BLaER1 (cell line): ENCODE measurements at regions not wholly inside any gene's neighbourhood (a gene's known extent, or its start where the extent isn't known, plus 50 kb on each side); places are given as distances from the start of the nearest gene placed in this dataset.

ENCODE experiments used
- H3K27ac ChIP-seq: shearing (Covaris generic); formaldehyde crosslinking; 2 replicates; pipeline ENCODE4 v1.8.1; 2022
- H3K27me3 ChIP-seq: shearing (Covaris generic); formaldehyde crosslinking; 2 replicates; pipeline ENCODE4 v1.8.1; 2022
- H3K36me3 ChIP-seq: shearing (Covaris generic); formaldehyde crosslinking; 2 replicates; pipeline ENCODE4 v1.8.1; 2022
- H3K4me1 ChIP-seq: shearing (Covaris generic); formaldehyde crosslinking; 2 replicates; pipeline ENCODE4 v1.8.1; 2022
- H3K4me2 ChIP-seq: shearing (Covaris generic); formaldehyde crosslinking; 2 replicates; pipeline ENCODE4 v1.8.1; 2022
- H3K4me3 ChIP-seq: shearing (Covaris generic); formaldehyde crosslinking; 2 replicates; pipeline ENCODE4 v1.8.1; 2022
- H3K9ac ChIP-seq: shearing (Covaris generic); formaldehyde crosslinking; 2 replicates; pipeline ENCODE4 v1.8.1; 2022
- H3K9me3 ChIP-seq: shearing (Covaris generic); formaldehyde crosslinking; 2 replicates; pipeline ENCODE4 v1.8.1; 2022
- H4K20me1 ChIP-seq: shearing (Covaris generic); formaldehyde crosslinking; 2 replicates; pipeline ENCODE4 v1.8.1; 2022
- Cebpa-rat ChIP-seq: shearing (Covaris generic); IDR thresholded peaks from 2 replicates; pipeline ENCODE4 v1.8.1; 2022

GRCh38 chr2:146523196-146523595, 1321.6 kb upstream of the ACVR2A start:
- H3K27ac ChIP-seq = no peak overlapping the region
- no peaks in the 10 kb centered on the region for H4K20me1 ChIP-seq
- H3K27me3 ChIP-seq = no peaks in the 10 kb centered on the region
- H3K9me3 ChIP-seq = no peaks in the 10 kb centered on the region
- no peaks in the 10 kb centered on the region for H3K4me1 ChIP-seq
- no peak for TF ChIP-seq Cebpa-rat
- H3K9ac ChIP-seq = no peak overlapping the region
- H3K4me2 ChIP-seq = no peak overlapping the region
- no peak overlapping the region for H3K4me3 ChIP-seq
- no peaks in the 10 kb centered on the region for H3K36me3 ChIP-seq

GRCh38 chr2:146506851-146507250, 1338.0 kb upstream of the ACVR2A start:
- Histone ChIP-seq H3K27me3 (no peaks in the 10 kb centered on the region), H4K20me1 (no peaks in the 10 kb centered on the region), H3K4me1 (no peaks in the 10 kb centered on the region), H3K36me3 (no peaks in the 10 kb centered on the region), H3K9me3 (no peaks in the 10 kb centered on the region), H3K4me3 (no peak overlapping the region), H3K27ac (no peak overlapping the region), H3K4me2 (no peak overlapping the region), H3K9ac (no peak overlapping the region)
- no peak for TF ChIP-seq Cebpa-rat

- Histone ChIP-seq H3K27ac (no peak overlapping the region), H3K4me2 (no peak overlapping the region), H3K9ac (no peak overlapping the region), H3K9me3 (no peaks in the 10 kb centered on the region), H3K4me3 (no peak overlapping the region), H3K36me3 (no peaks in the 10 kb centered on the region), H3K4me1 (no peaks in the 10 kb centered on the region), H4K20me1 (no peaks in the 10 kb centered on the region), H3K27me3 (no peaks in the 10 kb centered on the region)
- no peak for TF ChIP-seq Cebpa-rat
These were observed 1341.5 kb upstream of the ACVR2A start for GRCh38 chr2:146503366-146503765.

- TF ChIP-seq Cebpa-rat = no peak
- no peaks in the 10 kb centered on the region for H3K4me1 ChIP-seq
- H3K4me2 ChIP-seq = no peak overlapping the region
These were observed 1348.6 kb upstream of the ACVR2A start for GRCh38 chr2:146496248-146496647.

GRCh38 chr2:146489386-146489785, 1355.4 kb upstream of the ACVR2A start:
- H3K4me1 ChIP-seq = no peaks in the 10 kb centered on the region
- H3K36me3 ChIP-seq = no peaks in the 10 kb centered on the region
- no peak for TF ChIP-seq Cebpa-rat
- H3K4me3 ChIP-seq = no peak overlapping the region
- peaks cover 12% of the 10 kb centered on the region for H3K9me3 ChIP-seq
- H4K20me1 ChIP-seq = no peaks in the 10 kb centered on the region
- H3K9ac ChIP-seq = no peak overlapping the region
- H3K27ac ChIP-seq = no peak overlapping the region
- H3K4me2 ChIP-seq = no peak overlapping the region
- no peaks in the 10 kb centered on the region for H3K27me3 ChIP-seq

More at GRCh38 chr2:146496248-146496647, 1348.6 kb upstream of the ACVR2A start:
- Histone ChIP-seq H3K36me3 (no peaks in the 10 kb centered on the region), H4K20me1 (no peaks in the 10 kb centered on the region), H3K27ac (no peak overlapping the region), H3K4me3 (no peak overlapping the region), H3K27me3 (no peaks in the 10 kb centered on the region), H3K9ac (no peak overlapping the region), H3K9me3 (peaks cover 19% of the 10 kb centered on the region)

- no peak overlapping the region for H3K9ac ChIP-seq
- no peak overlapping the region for H3K4me2 ChIP-seq
- H3K9me3 ChIP-seq = no peaks in the 10 kb centered on the region
- H3K27me3 ChIP-seq = no peaks in the 10 kb centered on the region
- H3K4me3 ChIP-seq = no peak overlapping the region
- no peak overlapping the region for H3K27ac ChIP-seq
- TF ChIP-seq Cebpa-rat = no peak
- no peaks in the 10 kb centered on the region for H4K20me1 ChIP-seq
- no peaks in the 10 kb centered on the region for H3K36me3 ChIP-seq
- no peaks in the 10 kb centered on the region for H3K4me1 ChIP-seq
These were observed 1363.2 kb upstream of the ACVR2A start for GRCh38 chr2:146481629-146482028.

- Histone ChIP-seq H3K4me1 (no peaks in the 10 kb centered on the region), H4K20me1 (no peaks in the 10 kb centered on the region), H3K27me3 (no peaks in the 10 kb centered on the region), H3K36me3 (no peaks in the 10 kb centered on the region), H3K4me3 (no peak overlapping the region), H3K27ac (no peak overlapping the region), H3K9me3 (no peaks in the 10 kb centered on the region), H3K4me2 (no peak overlapping the region), H3K9ac (no peak overlapping the region)
- TF ChIP-seq Cebpa-rat = no peak
These were observed 1367.4 kb upstream of the ACVR2A start for GRCh38 chr2:146477383-146477782.

GRCh38 chr2:146468578-146468977, 1376.3 kb upstream of the ACVR2A start:
- Histone ChIP-seq H3K4me1 (no peaks in the 10 kb centered on the region), H3K9ac (no peak overlapping the region), H3K27me3 (no peaks in the 10 kb centered on the region), H3K9me3 (peaks cover 11% of the 10 kb centered on the region; the same call in 1 of the 2 replicates), H3K4me3 (no peak overlapping the region), H4K20me1 (no peaks in the 10 kb centered on the region), H3K4me2 (no peak overlapping the region), H3K27ac (no peak overlapping the region), H3K36me3 (no peaks in the 10 kb centered on the region)
- TF ChIP-seq Cebpa-rat = no peak

- TF ChIP-seq Cebpa-rat = no peak
- H4K20me1 ChIP-seq = no peaks in the 10 kb centered on the region
- no peak overlapping the region for H3K27ac ChIP-seq
- peaks cover 6% of the 10 kb centered on the region; the same call in 1 of the 2 replicates for H3K4me1 ChIP-seq
- peaks cover 15% of the 10 kb centered on the region; the same call in 1 of the 2 replicates for H3K9me3 ChIP-seq
- no peak overlapping the region for H3K4me3 ChIP-seq
- H3K27me3 ChIP-seq = no peaks in the 10 kb centered on the region
- H3K4me2 ChIP-seq = no peak overlapping the region
- no peak overlapping the region for H3K9ac ChIP-seq
- H3K36me3 ChIP-seq = no peaks in the 10 kb centered on the region
These were observed 1377.4 kb upstream of the ACVR2A start for GRCh38 chr2:146467425-146467824.

- Histone ChIP-seq H3K4me1 (peaks cover 23% of the 10 kb centered on the region; the same call in 1 of the 2 replicates), H3K36me3 (no peaks in the 10 kb centered on the region), H4K20me1 (no peaks in the 10 kb centered on the region)
These were observed 1379.4 kb upstream of the ACVR2A start for GRCh38 chr2:146465460-146465859.

GRCh38 chr2:146461068-146461467, 1383.8 kb upstream of the ACVR2A start:
- Histone ChIP-seq H3K9me3 (peaks cover 45% of the 10 kb centered on the region), H4K20me1 (no peaks in the 10 kb centered on the region), H3K27me3 (no peaks in the 10 kb centered on the region), H3K4me3 (no peak overlapping the region), H3K9ac (no peak overlapping the region), H3K36me3 (no peaks in the 10 kb centered on the region), H3K4me1 (peaks cover 23% of the 10 kb centered on the region; the same call in 1 of the 2 replicates), H3K4me2 (no peak overlapping the region), H3K27ac (no peak overlapping the region)
- no peak for TF ChIP-seq Cebpa-rat

More at GRCh38 chr2:146465460-146465859, 1379.4 kb upstream of the ACVR2A start:
- TF ChIP-seq Cebpa-rat = no peak
- Histone ChIP-seq H3K27me3 (no peaks in the 10 kb centered on the region), H3K27ac (no peak overlapping the region), H3K9me3 (peaks cover 17% of the 10 kb centered on the region), H3K4me3 (no peak overlapping the region), H3K9ac (no peak overlapping the region), H3K4me2 (no peak overlapping the region)
